ENCODE measurements at regions not wholly inside any gene's neighbourhood (a gene's known extent, or its start where the extent isn't known, plus 50 kb on each side); places are given as distances from the start of the nearest gene placed in this dataset.

DNA sequence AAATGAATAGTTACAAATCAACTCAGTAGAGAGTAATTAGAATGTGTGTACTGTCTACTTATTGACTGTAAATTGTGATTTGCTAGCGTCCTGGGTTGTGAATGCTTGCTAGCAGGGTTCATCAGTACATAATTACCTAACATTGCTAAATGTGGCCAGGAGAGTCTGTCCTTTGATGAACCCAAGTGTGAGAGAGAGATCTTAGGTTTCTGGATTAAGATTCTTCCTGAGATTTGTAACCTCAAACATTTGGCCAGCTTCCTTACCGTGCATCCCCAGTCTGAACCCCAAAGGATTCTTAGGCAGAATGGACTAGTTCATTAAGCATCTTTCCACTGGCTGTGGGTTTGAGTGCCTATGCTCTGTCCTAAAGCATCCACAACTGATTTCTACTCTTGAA is 84.0 kb upstream of the ITPRID2 start:
- ChIA-PET CTCF (no interaction called here), POLR2A (no interaction called here)
- H3K9me3 ChIP-seq (ENCODE audit: control insufficient read depth, insufficient read depth, low read depth, low read length), result no peaks in the 10 kb centered on the region
- no peak overlapping the region for H3K27ac ChIP-seq (ENCODE audit: extremely low read depth, low read depth, low read length)
- TF ChIP-seq GLI2 (tag by site-specific recombination; IDR thresholded peaks at IDR 0.05; ENCODE audit: borderline replicate concordance, low read depth) (no peak), SCRT1 (tag by site-specific recombination; IDR thresholded peaks at IDR 0.05; ENCODE audit: borderline replicate concordance) (no peak), ZBTB26 (tag by site-specific recombination; optimal IDR thresholded peaks at IDR 0.05) (no peak), ZFP37 (tag by site-specific recombination; IDR thresholded peaks at IDR 0.05) (no peak), ZNF366 (tag by site-specific recombination; conservative IDR thresholded peaks at IDR 0.05) (no peak), ZNF223 (tag by site-specific recombination; IDR thresholded peaks at IDR 0.05) (no peak), ZNF645 (tag by site-specific recombination; IDR thresholded peaks at IDR 0.05) (no peak)
- TF ChIP-seq, protein P1, sequence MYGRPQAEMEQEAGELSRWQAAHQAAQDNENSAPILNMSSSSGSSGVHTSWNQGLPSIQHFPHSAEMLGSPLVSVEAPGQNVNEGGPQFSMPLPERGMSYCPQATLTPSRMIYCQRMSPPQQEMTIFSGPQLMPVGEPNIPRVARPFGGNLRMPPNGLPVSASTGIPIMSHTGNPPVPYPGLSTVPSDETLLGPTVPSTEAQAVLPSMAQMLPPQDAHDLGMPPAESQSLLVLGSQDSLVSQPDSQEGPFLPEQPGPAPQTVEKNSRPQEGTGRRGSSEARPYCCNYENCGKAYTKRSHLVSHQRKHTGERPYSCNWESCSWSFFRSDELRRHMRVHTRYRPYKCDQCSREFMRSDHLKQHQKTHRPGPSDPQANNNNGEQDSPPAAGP (tag by site-specific recombination; IDR thresholded peaks at IDR 0.05), result no peak
- peaks cover 7% of the 10 kb centered on the region for H3K4me1 ChIP-seq (ENCODE audit: control insufficient read depth, insufficient read depth, low read length)
- H3K36me3 ChIP-seq (ENCODE audit: control insufficient read depth in 2 of 2, insufficient read depth in 1 of 2, low read length in 2 of 2), result no peaks in the 10 kb centered on the region
- no peak overlapping the region for H3K4me3 ChIP-seq (ENCODE audit: low read depth, low read length)

DNA sequence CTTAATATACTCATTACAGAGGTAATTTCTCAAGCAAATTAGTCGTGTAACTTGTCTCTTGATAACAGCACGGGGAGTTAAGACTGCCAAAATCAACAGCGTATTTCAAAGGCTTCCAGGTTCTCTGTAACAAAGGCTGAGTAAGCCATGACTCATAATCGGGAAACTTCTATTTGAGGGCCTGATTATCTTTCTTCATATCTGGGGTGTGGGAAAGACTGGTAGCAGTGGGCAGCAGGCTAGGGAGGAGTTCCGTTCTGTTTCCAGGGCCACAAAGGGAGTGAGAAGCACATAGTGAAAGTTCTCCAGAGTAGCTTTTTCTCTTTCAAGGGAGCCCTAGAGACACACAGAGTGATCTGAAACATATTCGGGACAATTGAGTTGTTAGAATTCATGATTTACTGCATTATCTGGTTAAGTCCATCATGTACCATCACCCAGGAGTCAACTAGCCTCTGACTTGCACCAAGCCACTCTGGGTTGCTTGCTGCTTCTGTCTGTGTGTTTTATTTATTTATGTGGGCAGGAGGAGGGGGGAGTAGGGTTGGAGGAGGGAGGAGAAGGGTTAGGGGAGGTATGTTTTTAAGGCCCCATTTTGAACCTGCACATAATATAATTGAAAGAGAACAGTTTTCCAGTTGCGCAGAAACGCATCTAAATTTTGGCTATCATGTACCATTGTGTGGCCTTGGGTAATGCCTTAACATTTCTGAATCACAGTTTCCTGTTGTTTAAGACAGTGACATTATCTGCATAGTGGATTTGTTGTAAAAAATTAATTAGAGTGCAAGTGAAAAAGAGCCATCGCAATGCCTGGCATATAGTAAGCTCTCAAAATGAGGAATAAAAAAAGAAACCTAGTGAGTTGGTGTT is 80.5 kb upstream of the ITPRID2 start:
- Histone ChIP-seq H3K4me3 (ENCODE audit: low read depth, low read length) (no peak overlapping the region), H3K36me3 (ENCODE audit: control insufficient read depth in 2 of 2, insufficient read depth in 1 of 2, low read length in 2 of 2) (no peaks in the 10 kb centered on the region), H3K4me1 (ENCODE audit: control insufficient read depth, insufficient read depth, low read length) (peaks cover 15% of the 10 kb centered on the region), H3K27ac (ENCODE audit: extremely low read depth, low read depth, low read length) (no peak overlapping the region), H3K9me3 (ENCODE audit: control insufficient read depth, insufficient read depth, low read depth, low read length) (no peaks in the 10 kb centered on the region)
- CTCF ChIA-PET, result interaction anchor here (1.5 kb wide), 1 partner anchor 706 kb away, joined by 3 read pairs; no protein-coding TSS in a partner anchor
- POLR2A ChIA-PET, result no interaction called here
- TF ChIP-seq SP7 (tag by site-specific recombination; IDR thresholded peaks at IDR 0.05) (peak; percentile 48), ZFP3 (tag by site-specific recombination; IDR thresholded peaks at IDR 0.05; ENCODE audit: low read depth) (no peak), ZNF423 (tag by site-specific recombination; IDR thresholded peaks at IDR 0.05) (no peak), ZNF449 (tag by site-specific recombination; IDR thresholded peaks at IDR 0.05) (no peak), ZNF280D (tag by site-specific recombination; IDR thresholded peaks at IDR 0.05) (no peak), ZNF596 (tag by site-specific recombination; IDR thresholded peaks at IDR 0.05) (no peak), ZNF629 (tag by site-specific recombination; IDR thresholded peaks at IDR 0.05) (peak; percentile 57), TCF7L2 (IDR thresholded peaks at IDR 0.05; ENCODE audit: borderline replicate concordance, low read depth, low read length) (no peak)
- TF ChIP-seq, protein P2, sequence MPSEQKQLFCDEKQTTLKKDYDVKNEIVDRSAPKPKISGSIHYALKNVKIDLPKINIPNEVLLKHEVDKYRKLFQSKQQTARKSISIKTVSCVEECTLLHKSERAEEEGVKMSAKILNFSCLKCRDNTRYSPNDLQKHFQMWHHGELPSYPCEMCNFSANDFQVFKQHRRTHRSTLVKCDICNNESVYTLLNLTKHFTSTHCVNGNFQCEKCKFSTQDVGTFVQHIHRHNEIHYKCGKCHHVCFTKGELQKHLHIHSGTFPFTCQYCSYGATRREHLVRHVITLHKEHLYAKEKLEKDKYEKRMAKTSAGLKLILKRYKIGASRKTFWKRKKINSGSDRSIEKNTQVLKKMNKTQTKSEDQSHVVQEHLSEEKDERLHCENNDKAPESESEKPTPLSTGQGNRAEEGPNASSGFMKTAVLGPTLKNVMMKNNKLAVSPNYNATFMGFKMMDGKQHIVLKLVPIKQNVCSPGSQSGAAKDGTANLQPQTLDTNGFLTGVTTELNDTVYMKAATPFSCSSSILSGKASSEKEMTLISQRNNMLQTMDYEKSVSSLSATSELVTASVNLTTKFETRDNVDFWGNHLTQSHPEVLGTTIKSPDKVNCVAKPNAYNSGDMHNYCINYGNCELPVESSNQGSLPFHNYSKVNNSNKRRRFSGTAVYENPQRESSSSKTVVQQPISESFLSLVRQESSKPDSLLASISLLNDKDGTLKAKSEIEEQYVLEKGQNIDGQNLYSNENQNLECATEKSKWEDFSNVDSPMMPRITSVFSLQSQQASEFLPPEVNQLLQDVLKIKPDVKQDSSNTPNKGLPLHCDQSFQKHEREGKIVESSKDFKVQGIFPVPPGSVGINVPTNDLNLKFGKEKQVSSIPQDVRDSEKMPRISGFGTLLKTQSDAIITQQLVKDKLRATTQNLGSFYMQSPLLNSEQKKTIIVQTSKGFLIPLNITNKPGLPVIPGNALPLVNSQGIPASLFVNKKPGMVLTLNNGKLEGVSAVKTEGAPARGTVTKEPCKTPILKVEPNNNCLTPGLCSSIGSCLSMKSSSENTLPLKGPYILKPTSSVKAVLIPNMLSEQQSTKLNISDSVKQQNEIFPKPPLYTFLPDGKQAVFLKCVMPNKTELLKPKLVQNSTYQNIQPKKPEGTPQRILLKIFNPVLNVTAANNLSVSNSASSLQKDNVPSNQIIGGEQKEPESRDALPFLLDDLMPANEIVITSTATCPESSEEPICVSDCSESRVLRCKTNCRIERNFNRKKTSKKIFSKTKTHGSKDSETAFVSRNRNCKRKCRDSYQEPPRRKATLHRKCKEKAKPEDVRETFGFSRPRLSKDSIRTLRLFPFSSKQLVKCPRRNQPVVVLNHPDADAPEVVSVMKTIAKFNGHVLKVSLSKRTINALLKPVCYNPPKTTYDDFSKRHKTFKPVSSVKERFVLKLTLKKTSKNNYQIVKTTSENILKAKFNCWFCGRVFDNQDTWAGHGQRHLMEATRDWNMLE (tag by site-specific recombination; conservative IDR thresholded peaks at IDR 0.05; ENCODE audit: low read depth), result no peak
- TF ChIP-seq, protein P3, sequence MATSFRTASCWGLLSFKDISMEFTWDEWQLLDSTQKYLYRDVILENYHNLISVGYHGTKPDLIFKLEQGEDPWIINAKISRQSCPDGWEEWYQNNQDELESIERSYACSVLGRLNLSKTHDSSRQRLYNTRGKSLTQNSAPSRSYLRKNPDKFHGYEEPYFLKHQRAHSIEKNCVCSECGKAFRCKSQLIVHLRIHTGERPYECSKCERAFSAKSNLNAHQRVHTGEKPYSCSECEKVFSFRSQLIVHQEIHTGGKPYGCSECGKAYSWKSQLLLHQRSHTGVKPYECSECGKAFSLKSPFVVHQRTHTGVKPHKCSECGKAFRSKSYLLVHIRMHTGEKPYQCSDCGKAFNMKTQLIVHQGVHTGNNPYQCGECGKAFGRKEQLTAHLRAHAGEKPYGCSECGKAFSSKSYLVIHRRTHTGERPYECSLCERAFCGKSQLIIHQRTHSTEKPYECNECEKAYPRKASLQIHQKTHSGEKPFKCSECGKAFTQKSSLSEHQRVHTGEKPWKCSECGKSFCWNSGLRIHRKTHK (tag by site-specific recombination; IDR thresholded peaks at IDR 0.05), result no peak

Measured in HEK293 (cell line).